NCI-H2196 treated with DMSO at 0.1 percent for 48 hours (cell line): ENCODE measurements at regions not wholly inside any gene's neighbourhood (a gene's known extent, or its start where the extent isn't known, plus 50 kb on each side); places are given as distances from the start of the nearest gene placed in this dataset.

Experiments
- DNase-seq: peaks from one replicate; lab custom pipeline; 2025; ENCODE audit not compliant: unreplicated experiment; lab: John Stamatoyannopoulos, UW

GRCh38 chrX:13110433-13111324, 66.3 kb upstream of the FAM9C start:
- DNase-seq, result no peak

GRCh38 chrX:13109817-13110216, 65.4 kb upstream of the FAM9C start:
- no peak for DNase-seq

GRCh38 chrX:13103914-13104274, 59.5 kb upstream of the FAM9C start:
- DNase-seq, result no peak

GRCh38 chrX:13103188-13103913, 58.9 kb upstream of the FAM9C start:
- DNase-seq, result no peak

- DNase-seq, result no peak
These were observed 58.2 kb upstream of the FAM9C start for GRCh38 chrX:13102636-13103035.

GRCh38 chrX:13101441-13102139, 57.2 kb upstream of the FAM9C start:
- no peak for DNase-seq

- no peak for DNase-seq
These were observed 54.7 kb upstream of the FAM9C start for GRCh38 chrX:13099121-13099520.

- DNase-seq, result no peak
These were observed 52.3 kb upstream of the FAM9C start for GRCh38 chrX:13096728-13097127.

- no peak for DNase-seq
These were observed 50.5 kb upstream of the FAM9C start for GRCh38 chrX:13094828-13095341.

GRCh38 chrX:13094374-13094773, 50.0 kb upstream of the FAM9C start:
- DNase-seq, result no peak
